GM10248 (cell line): ENCODE measurements at regions not wholly inside any gene's neighbourhood (a gene's known extent, or its start where the extent isn't known, plus 50 kb on each side); places are given as distances from the start of the nearest gene placed in this dataset.

Experiments
- CTCF ChIA-PET: fragments of 300-600 bp; sonication (Branson Sonifier 250); formaldehyde crosslinking; extraction: SDS; loops from one replicate; lab custom pipeline; 2021; ENCODE audit warnings: antibody characterized with exemption; lab: Yijun Ruan, JAX
- POLR2A ChIA-PET: fragments of 350-650 bp; sonication (Branson Sonifier 250); formaldehyde crosslinking; extraction: SDS; loops from one replicate; lab custom pipeline; 2020; ENCODE audit warnings: antibody characterized with exemption; lab: Yijun Ruan, JAX
- DNase-seq: peaks from one replicate; pipeline ENCODE4 v3.0.0; 2012; ENCODE audit errors: extremely low spot score
- TF ChIP-seq, protein P1 (sequence below): IDR thresholded peaks from 2 replicates; pipeline ENCODE4 v1.5.1; 2012; ENCODE audit warnings: mild to moderate bottlenecking, low read depth; ENCODE audit errors: extremely low read depth, missing control alignments, control extremely low read depth

DNA sequence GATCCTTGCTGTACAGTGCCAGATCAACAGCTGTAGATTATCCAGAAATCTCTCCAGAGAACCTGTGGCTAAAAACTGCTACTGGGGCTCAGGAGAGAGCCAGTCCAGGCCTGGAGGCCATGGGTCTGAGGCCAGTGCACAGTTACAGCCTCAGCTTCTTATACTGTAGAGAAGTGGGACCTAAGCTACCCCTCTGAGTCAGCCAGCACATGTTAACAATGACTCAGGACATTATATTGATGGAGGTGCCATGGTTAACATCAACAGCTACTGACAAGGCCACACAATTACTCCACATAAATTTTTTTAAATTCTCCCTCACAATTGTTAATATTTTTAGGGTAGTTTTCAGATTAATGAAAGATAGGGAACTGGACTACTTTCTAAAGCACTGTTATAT is 138.5 kb downstream of the RBM26 start:
- ChIA-PET POLR2A (no interaction called here), CTCF (interaction anchor here (1.7 kb wide), 1 partner anchor 11 kb away, joined by 5 read pairs; no protein-coding TSS in a partner anchor)
- DNase-seq: no peak
- TF ChIP-seq, protein P1, sequence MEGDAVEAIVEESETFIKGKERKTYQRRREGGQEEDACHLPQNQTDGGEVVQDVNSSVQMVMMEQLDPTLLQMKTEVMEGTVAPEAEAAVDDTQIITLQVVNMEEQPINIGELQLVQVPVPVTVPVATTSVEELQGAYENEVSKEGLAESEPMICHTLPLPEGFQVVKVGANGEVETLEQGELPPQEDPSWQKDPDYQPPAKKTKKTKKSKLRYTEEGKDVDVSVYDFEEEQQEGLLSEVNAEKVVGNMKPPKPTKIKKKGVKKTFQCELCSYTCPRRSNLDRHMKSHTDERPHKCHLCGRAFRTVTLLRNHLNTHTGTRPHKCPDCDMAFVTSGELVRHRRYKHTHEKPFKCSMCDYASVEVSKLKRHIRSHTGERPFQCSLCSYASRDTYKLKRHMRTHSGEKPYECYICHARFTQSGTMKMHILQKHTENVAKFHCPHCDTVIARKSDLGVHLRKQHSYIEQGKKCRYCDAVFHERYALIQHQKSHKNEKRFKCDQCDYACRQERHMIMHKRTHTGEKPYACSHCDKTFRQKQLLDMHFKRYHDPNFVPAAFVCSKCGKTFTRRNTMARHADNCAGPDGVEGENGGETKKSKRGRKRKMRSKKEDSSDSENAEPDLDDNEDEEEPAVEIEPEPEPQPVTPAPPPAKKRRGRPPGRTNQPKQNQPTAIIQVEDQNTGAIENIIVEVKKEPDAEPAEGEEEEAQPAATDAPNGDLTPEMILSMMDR: no peak

DNA sequence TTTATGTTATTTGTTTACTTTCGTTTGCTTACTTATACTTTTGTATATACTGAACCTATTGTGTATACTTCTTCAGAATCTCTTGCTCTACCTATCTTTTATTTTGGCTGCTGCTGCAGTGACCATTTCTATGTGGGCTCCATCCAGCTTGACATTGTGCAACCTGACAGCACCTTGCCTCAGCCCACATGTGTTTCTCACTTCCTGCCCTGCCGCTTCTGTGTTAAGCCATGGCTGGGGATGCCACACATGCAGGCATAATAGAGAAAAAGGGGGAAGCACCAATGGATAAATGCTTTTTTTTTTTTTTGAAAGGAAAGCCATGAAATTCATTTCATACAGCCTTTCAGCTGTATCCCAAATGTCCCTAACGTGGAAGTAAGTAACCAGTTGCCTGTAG is 147.6 kb downstream of the RBM26 start:
- ChIA-PET POLR2A (no interaction called here), CTCF (no interaction called here)
- no peak for DNase-seq
- TF ChIP-seq, protein P1: no peak

GRCh38 chr13:79246578-79246949 is 159.5 kb downstream of the RBM26 start:
- CTCF ChIA-PET: no interaction called here
- no peak for DNase-seq
- TF ChIP-seq, protein P1: peak; percentile 47
- POLR2A ChIA-PET: no interaction called here

DNA sequence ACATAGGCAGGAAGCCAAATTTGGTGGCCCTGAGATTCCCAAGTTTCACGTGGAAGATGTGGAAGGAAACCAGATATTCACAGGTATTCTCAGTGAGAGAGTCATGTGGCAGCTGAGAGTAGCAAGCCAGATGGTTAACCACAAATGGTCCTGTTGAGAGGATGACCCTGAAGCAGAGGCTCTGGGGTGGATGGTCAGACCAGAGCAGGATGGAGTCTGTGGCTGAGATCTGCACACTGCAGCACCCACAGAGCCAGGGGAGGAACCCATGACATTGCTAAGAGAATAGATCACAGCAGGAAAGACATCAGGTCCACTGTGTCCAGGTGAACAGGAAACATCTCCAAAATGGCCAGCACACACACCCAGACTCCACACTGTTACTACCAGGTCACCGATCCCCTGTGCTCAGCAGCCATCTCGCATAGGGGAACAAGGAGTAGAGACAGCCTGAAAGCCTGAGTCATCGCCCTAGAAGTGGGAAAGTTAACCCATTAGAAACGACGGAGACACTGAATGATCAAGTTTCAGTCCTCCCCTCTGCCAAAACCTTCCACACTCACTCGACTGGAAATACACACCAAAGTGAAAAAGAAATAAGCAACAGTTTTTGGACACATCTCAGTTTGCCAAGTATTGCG is 160.0 kb downstream of the RBM26 start:
- ChIA-PET POLR2A (no interaction called here), CTCF (no interaction called here)
- TF ChIP-seq, protein P1: no peak
- DNase-seq: no peak

- TF ChIP-seq, protein P1: no peak
- CTCF ChIA-PET: interaction anchor here (0.6 to 2.1 kb wide), 2 partner anchors 11 to 126 kb away, joined by 3 to 11 read pairs; no protein-coding TSS in a partner anchor
Observed at GRCh38 chr13:79241697-79242096, 164.4 kb downstream of the RBM26 start.

DNA sequence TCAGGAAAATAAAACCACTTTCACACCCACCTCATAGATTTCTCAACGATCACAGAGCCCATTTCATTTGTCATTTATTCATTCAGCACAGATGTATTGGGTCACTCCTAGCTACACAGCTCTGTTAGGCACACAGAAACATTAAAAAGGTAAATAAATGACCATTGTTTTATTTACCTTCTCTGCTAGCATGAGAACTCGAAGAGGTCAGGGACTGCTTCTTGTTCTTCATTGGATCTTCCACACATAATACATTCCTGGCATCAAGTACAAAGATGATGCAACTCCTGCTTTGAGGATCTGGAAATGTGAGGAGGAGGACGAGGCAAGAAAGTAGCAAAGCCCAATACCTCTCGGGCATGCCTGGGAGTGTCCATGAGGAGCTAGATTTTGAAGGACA is 168.1 kb downstream of the RBM26 start:
- CTCF ChIA-PET: interaction anchor here (0.9 to 1.8 kb wide), 4 partner anchors 12 to 997 kb away, joined by 3 to 5 read pairs (median 3); partner anchors contain the start of gene RBM26
- DNase-seq: no peak
- POLR2A ChIA-PET: no interaction called here
- TF ChIP-seq, protein P1: no peak

More at GRCh38 chr13:79241697-79242096, 164.4 kb downstream of the RBM26 start:
- DNase-seq: no peak
- POLR2A ChIA-PET: no interaction called here
